ENCODE measurements at regions not wholly inside any gene's neighbourhood (a gene's known extent, or its start where the extent isn't known, plus 50 kb on each side); places are given as distances from the start of the nearest gene placed in this dataset.

DNA sequence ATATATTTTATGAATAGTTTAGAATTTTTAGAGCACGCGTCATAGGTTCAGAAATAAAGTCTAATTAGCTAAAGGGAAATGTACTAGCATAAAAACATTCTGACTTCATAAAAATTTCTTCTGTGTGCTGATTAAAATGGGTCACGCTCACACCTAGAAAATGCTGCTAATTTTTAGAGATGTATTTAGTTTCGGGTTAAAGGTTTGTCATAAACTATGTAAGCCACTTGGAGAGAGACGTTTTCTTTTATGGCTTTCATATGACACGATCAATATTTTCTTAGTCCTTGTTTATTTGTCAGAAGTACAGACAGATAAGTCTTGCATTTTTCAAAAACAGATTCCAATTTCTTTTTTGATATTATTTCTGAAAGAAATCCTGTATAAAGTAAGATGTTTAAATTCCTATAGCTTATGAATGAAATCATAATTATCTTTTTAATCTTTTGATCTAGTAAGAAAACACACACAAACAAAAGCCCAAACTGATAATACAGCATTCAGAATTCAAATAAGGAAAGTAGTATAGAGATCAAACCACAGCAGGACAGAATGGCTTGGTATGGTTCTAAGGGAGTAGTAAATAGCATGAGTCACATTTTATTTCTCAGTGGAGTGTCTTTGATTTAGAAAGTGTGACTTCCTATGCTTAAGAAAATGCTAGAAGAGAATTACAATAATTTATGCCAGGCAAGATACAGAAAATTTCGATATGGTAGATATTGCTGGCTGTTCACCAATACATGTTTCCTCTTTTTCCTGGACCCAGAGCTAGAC is 236.6 kb downstream of the GPD2 start:
- TF ChIP-seq CTCF (IDR thresholded peaks at IDR 0.05) (no peak), POLR2AphosphoS5 (IDR thresholded peaks at IDR 0.05) (no peak), POLR2A (IDR thresholded peaks at IDR 0.05) (no peak), EP300 (IDR thresholded peaks at IDR 0.05) (no peak)

All from sigmoid colon (tissue), 4 donors.